ENCODE measurements at regions not wholly inside any gene's neighbourhood (a gene's known extent, or its start where the extent isn't known, plus 50 kb on each side); places are given as distances from the start of the nearest gene placed in this dataset.

GRCh38 chr9:79382044-79382443 is 189.7 kb upstream of the TLE4 start:
- Histone ChIP-seq H3K27ac (no peak overlapping the region), H3K4me3 (no peak overlapping the region)
- DNase-seq (ENCODE audit: low spot score), result no peak
- TF ChIP-seq CTCF (IDR thresholded peaks at IDR 0.05), result no peak

- DNase-seq (ENCODE audit: low spot score), result no peak
- no peak overlapping the region for H3K27ac ChIP-seq
- TF ChIP-seq CTCF (IDR thresholded peaks at IDR 0.05), result no peak
These were observed 189.3 kb upstream of the TLE4 start for GRCh38 chr9:79382458-79382857.

GRCh38 chr9:79383096-79383495 is 188.7 kb upstream of the TLE4 start:
- no peak overlapping the region for H3K27ac ChIP-seq
- DNase-seq (ENCODE audit: low spot score), result no peak
- H3K4me3 ChIP-seq, result no peak overlapping the region
- TF ChIP-seq CTCF (IDR thresholded peaks at IDR 0.05), result no peak

More at GRCh38 chr9:79382458-79382857, 189.3 kb upstream of the TLE4 start:
- no peak overlapping the region for H3K4me3 ChIP-seq

- no peak for DNase-seq (ENCODE audit: low spot score)
- no peak for TF ChIP-seq CTCF (IDR thresholded peaks at IDR 0.05)
- H3K27ac ChIP-seq, result no peak overlapping the region
- no peak overlapping the region for H3K4me3 ChIP-seq
These were observed 187.7 kb upstream of the TLE4 start for GRCh38 chr9:79384091-79384490.

- no peak overlapping the region for H3K4me3 ChIP-seq
- no peak overlapping the region for H3K27ac ChIP-seq
- no peak for TF ChIP-seq CTCF (IDR thresholded peaks at IDR 0.05)
- DNase-seq (ENCODE audit: low spot score), result no peak
These were observed 187.3 kb upstream of the TLE4 start for GRCh38 chr9:79384501-79384900.

GRCh38 chr9:79387101-79387835 is 184.5 kb upstream of the TLE4 start:
- no peak for TF ChIP-seq CTCF (IDR thresholded peaks at IDR 0.05)
- Histone ChIP-seq H3K27ac (no peak overlapping the region), H3K4me3 (no peak overlapping the region)
- no peak for DNase-seq (ENCODE audit: low spot score)

GRCh38 chr9:79390077-79390698 is 181.6 kb upstream of the TLE4 start:
- TF ChIP-seq CTCF (IDR thresholded peaks at IDR 0.05), result no peak
- Histone ChIP-seq H3K27ac (no peak overlapping the region), H3K4me3 (no peak overlapping the region)
- no peak for DNase-seq (ENCODE audit: low spot score)

Data from coronary artery (tissue), 2 donors.